ENCODE measurements at regions not wholly inside any gene's neighbourhood (a gene's known extent, or its start where the extent isn't known, plus 50 kb on each side); places are given as distances from the start of the nearest gene placed in this dataset.

DNA sequence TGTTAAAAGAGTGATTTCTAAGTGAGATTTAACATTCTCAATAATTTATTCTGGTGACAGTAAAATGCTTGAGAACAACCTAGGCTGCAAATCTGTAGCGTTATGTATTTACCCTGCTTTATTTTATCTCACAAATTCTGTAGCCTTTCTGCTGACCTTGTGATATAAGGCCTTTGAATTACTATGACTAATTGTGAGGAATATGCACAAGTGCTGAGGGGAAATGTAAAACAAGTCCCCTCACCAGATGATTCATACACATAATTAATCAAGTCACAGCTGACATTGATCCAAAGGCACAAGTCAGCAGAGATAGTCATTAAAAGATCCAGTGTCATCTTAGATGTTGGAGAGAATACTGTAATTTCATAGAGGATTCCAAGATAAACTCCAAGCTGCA is 992.7 kb upstream of the USP15 start:
- Histone ChIP-seq H2AFZ (ENCODE audit: low read depth, low read length) (no peak overlapping the region), H2BK120ac (ENCODE audit: low read depth, low read length) (no peak overlapping the region), H3K4me1 (ENCODE audit: control insufficient read depth, insufficient read depth, low read depth, low read length) (no peaks in the 10 kb centered on the region), H3K23ac (ENCODE audit: low read length in 2 of 2) (no peak overlapping the region), H3K27me3 (ENCODE audit: control insufficient read depth in 1 of 2, insufficient read depth in 1 of 2, low read length in 2 of 2) (no peaks in the 10 kb centered on the region), H2BK15ac (ENCODE audit: low read depth, poor library complexity, severe bottlenecking) (no peak overlapping the region), H3K14ac (ENCODE audit: low read length in 2 of 2) (no peak overlapping the region), H2BK5ac (ENCODE audit: low read depth, low read length, poor library complexity, severe bottlenecking) (no peak overlapping the region), H3K9me3 (ENCODE audit: control insufficient read depth, low read length) (peaks cover 49% of the 10 kb centered on the region), H4K91ac (ENCODE audit: low read length) (no peak overlapping the region), H3K4me2 (ENCODE audit: low read length, poor library complexity, severe bottlenecking) (no peak overlapping the region), H3K9ac (ENCODE audit: low read length) (no peak overlapping the region), H3K4ac (ENCODE audit: low read depth in 1 of 2, low read length in 2 of 2) (no peak overlapping the region), H4K8ac (ENCODE audit: low read length) (no peak overlapping the region), H3K4me3 (ENCODE audit: insufficient read depth in 1 of 2, low read depth in 1 of 2, low read length in 2 of 2) (no peak overlapping the region), H3K27ac (ENCODE audit: low read length, poor library complexity, severe bottlenecking) (no peak overlapping the region), H3K79me1 (replicated peaks; ENCODE audit: low read length, poor library complexity, severe bottlenecking) (no peaks in the 10 kb centered on the region), H3K36me3 (ENCODE audit: control insufficient read depth in 1 of 2, insufficient read depth in 2 of 2, low read depth in 1 of 2, low read length in 2 of 2) (no peaks in the 10 kb centered on the region), H2BK12ac (ENCODE audit: low read length in 2 of 2) (no peak overlapping the region), H3K18ac (ENCODE audit: low read depth in 1 of 2, low read length in 2 of 2) (no peak overlapping the region), H2AK5ac (ENCODE audit: low read length, severe bottlenecking) (no peak overlapping the region)
- no peak for DNase-seq
- no CpG with 5 or more reads among the region's 1 CpG for WGBS

DNA sequence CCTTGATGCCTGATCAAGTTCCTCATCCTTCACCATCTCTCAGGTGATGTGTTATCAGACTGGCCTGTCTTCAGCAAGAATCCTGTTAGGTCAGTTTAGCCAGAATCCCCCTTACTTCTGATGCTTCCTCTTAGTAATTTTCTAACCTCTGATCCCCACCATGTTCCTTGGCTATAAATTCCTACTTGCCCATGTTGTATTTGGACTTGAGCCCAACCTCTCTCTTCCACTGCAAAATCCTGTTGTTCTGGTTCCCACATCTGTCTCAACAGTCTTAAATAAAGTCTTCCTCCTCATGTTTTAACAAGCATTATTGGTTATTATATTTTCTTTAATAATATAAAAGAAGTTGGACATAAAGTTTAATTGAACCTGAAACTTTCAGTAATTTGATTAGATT is 987.8 kb upstream of the USP15 start:
- no peak overlapping the region for H2BK12ac ChIP-seq (ENCODE audit: low read length in 2 of 2)
- no peaks in the 10 kb centered on the region for H3K36me3 ChIP-seq (ENCODE audit: control insufficient read depth in 1 of 2, insufficient read depth in 2 of 2, low read depth in 1 of 2, low read length in 2 of 2)
- H3K9ac ChIP-seq (ENCODE audit: low read length) = no peak overlapping the region
- no peak overlapping the region for H4K91ac ChIP-seq (ENCODE audit: low read length)
- no peak overlapping the region for H3K4me3 ChIP-seq (ENCODE audit: insufficient read depth in 1 of 2, low read depth in 1 of 2, low read length in 2 of 2)
- H3K9me3 ChIP-seq (ENCODE audit: control insufficient read depth, low read length) = peaks cover 18% of the 10 kb centered on the region
- no peak overlapping the region for H2BK120ac ChIP-seq (ENCODE audit: low read depth, low read length)
- no peaks in the 10 kb centered on the region for H3K4me1 ChIP-seq (ENCODE audit: control insufficient read depth, insufficient read depth, low read depth, low read length)
- no peaks in the 10 kb centered on the region for H3K27me3 ChIP-seq (ENCODE audit: control insufficient read depth in 1 of 2, insufficient read depth in 1 of 2, low read length in 2 of 2)
- no peak overlapping the region for H3K23ac ChIP-seq (ENCODE audit: low read length in 2 of 2)
- H2BK15ac ChIP-seq (ENCODE audit: low read depth, poor library complexity, severe bottlenecking) = no peak overlapping the region
- no peak overlapping the region for H3K18ac ChIP-seq (ENCODE audit: low read depth in 1 of 2, low read length in 2 of 2)
- no peak overlapping the region for H2AFZ ChIP-seq (ENCODE audit: low read depth, low read length)
- H3K79me1 ChIP-seq (replicated peaks; ENCODE audit: low read length, poor library complexity, severe bottlenecking) = no peaks in the 10 kb centered on the region
- no peak overlapping the region for H4K8ac ChIP-seq (ENCODE audit: low read length)
- no peak overlapping the region for H3K27ac ChIP-seq (ENCODE audit: low read length, poor library complexity, severe bottlenecking)
- no peak overlapping the region for H3K14ac ChIP-seq (ENCODE audit: low read length in 2 of 2)
- no peak overlapping the region for H2AK5ac ChIP-seq (ENCODE audit: low read length, severe bottlenecking)
- no peak overlapping the region for H3K4me2 ChIP-seq (ENCODE audit: low read length, poor library complexity, severe bottlenecking)
- no peak for DNase-seq
- no peak overlapping the region for H2BK5ac ChIP-seq (ENCODE audit: low read depth, low read length, poor library complexity, severe bottlenecking)
- no peak overlapping the region for H3K4ac ChIP-seq (ENCODE audit: low read depth in 1 of 2, low read length in 2 of 2)

DNA sequence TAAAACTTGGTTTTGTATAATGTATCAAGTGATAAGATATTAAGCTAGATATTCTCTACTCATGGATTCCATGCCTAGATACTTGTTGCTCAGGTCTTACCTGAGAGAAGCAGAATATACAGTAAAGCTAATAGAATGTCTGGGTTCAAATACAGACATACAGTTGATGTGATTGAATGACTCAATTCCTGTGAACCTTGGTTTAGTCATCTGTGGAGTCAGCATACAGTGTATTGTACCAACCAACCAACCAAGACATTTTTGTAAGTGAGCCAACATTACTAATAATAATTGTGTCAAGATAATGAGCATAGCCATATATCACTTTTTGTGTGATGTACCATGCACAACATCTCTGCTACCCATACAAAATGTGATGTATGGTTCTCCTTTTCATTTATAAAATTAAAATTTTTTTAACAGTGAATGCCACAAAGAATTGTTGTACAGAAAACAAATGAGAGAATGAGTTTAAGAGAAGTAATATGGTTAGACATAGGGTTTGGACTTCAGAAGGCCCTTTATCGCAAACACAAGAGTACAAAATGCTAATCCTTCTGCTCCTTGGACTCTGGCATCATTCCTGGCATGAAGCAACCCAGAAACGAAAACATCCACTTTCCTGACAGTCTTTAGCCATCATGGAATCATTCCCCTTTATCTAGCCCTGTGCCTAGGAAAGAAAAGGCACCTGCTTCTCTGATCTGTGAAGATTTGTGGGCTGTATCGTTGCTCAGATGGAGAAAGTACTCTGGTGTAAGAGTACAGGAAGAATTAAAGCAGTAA is 977.2 kb upstream of the USP15 start:
- H2BK15ac ChIP-seq (ENCODE audit: low read depth, poor library complexity, severe bottlenecking) = no peak overlapping the region
- WGBS = 48% methylated on average over 3 of the region's 3 CpGs
- H2AFZ ChIP-seq (ENCODE audit: low read depth, low read length) = no peak overlapping the region

DNA sequence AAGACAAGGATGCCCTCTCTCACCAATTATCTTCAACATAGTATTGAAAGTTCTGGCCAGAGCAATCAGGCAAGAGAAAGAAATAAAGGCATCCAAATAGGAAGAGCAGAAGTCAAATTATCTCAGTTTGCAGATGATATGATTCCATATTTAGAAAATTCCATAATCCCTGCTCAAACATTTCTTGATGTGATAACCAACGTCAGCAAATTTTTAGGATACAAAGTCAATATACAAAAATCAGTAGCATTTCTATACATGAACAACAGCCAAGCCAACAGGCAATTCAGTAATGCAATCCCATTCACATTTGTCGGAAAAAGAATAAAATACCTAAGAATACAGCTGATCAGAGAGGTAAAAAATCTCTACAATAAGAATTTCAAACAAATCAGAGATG is 969.7 kb upstream of the USP15 start:
- Histone ChIP-seq H3K9ac (ENCODE audit: low read length) (no peak overlapping the region), H3K4me1 (ENCODE audit: control insufficient read depth, insufficient read depth, low read depth, low read length) (no peaks in the 10 kb centered on the region), H3K4me2 (ENCODE audit: low read length, poor library complexity, severe bottlenecking) (no peak overlapping the region), H2AFZ (ENCODE audit: low read depth, low read length) (no peak overlapping the region), H3K23ac (ENCODE audit: low read length in 2 of 2) (no peak overlapping the region), H3K9me3 (ENCODE audit: control insufficient read depth, low read length) (peaks cover 52% of the 10 kb centered on the region), H3K79me1 (replicated peaks; ENCODE audit: low read length, poor library complexity, severe bottlenecking) (no peaks in the 10 kb centered on the region), H2BK15ac (ENCODE audit: low read depth, poor library complexity, severe bottlenecking) (no peak overlapping the region), H3K4me3 (ENCODE audit: insufficient read depth in 1 of 2, low read depth in 1 of 2, low read length in 2 of 2) (no peak overlapping the region), H3K27ac (ENCODE audit: low read length, poor library complexity, severe bottlenecking) (no peak overlapping the region), H2BK5ac (ENCODE audit: low read depth, low read length, poor library complexity, severe bottlenecking) (no peak overlapping the region), H4K8ac (ENCODE audit: low read length) (no peak overlapping the region), H3K4ac (ENCODE audit: low read depth in 1 of 2, low read length in 2 of 2) (no peak overlapping the region), H3K18ac (ENCODE audit: low read depth in 1 of 2, low read length in 2 of 2) (no peak overlapping the region), H2AK5ac (ENCODE audit: low read length, severe bottlenecking) (no peak overlapping the region), H3K27me3 (ENCODE audit: control insufficient read depth in 1 of 2, insufficient read depth in 1 of 2, low read length in 2 of 2) (no peaks in the 10 kb centered on the region), H2BK12ac (ENCODE audit: low read length in 2 of 2) (no peak overlapping the region), H3K14ac (ENCODE audit: low read length in 2 of 2) (no peak overlapping the region), H2BK120ac (ENCODE audit: low read depth, low read length) (no peak overlapping the region), H4K91ac (ENCODE audit: low read length) (no peak overlapping the region), H3K36me3 (ENCODE audit: control insufficient read depth in 1 of 2, insufficient read depth in 2 of 2, low read depth in 1 of 2, low read length in 2 of 2) (no peaks in the 10 kb centered on the region)
- no peak for DNase-seq
- 96% methylated on average over 1 of the region's 2 CpGs for WGBS

More for the DNA sequence above, 977.2 kb upstream of the USP15 start:
- Histone ChIP-seq H3K4me3 (ENCODE audit: insufficient read depth in 1 of 2, low read depth in 1 of 2, low read length in 2 of 2) (no peak overlapping the region), H3K4ac (ENCODE audit: low read depth in 1 of 2, low read length in 2 of 2) (no peak overlapping the region), H4K8ac (ENCODE audit: low read length) (no peak overlapping the region), H2AK5ac (ENCODE audit: low read length, severe bottlenecking) (no peak overlapping the region), H4K91ac (ENCODE audit: low read length) (no peak overlapping the region), H2BK120ac (ENCODE audit: low read depth, low read length) (no peak overlapping the region), H3K4me1 (ENCODE audit: control insufficient read depth, insufficient read depth, low read depth, low read length) (no peaks in the 10 kb centered on the region), H3K23ac (ENCODE audit: low read length in 2 of 2) (no peak overlapping the region), H3K14ac (ENCODE audit: low read length in 2 of 2) (no peak overlapping the region), H3K36me3 (ENCODE audit: control insufficient read depth in 1 of 2, insufficient read depth in 2 of 2, low read depth in 1 of 2, low read length in 2 of 2) (no peaks in the 10 kb centered on the region), H3K27ac (ENCODE audit: low read length, poor library complexity, severe bottlenecking) (no peak overlapping the region), H3K9ac (ENCODE audit: low read length) (no peak overlapping the region), H3K18ac (ENCODE audit: low read depth in 1 of 2, low read length in 2 of 2) (no peak overlapping the region), H3K9me3 (ENCODE audit: control insufficient read depth, low read length) (peaks cover 51% of the 10 kb centered on the region), H2BK5ac (ENCODE audit: low read depth, low read length, poor library complexity, severe bottlenecking) (no peak overlapping the region), H2BK12ac (ENCODE audit: low read length in 2 of 2) (no peak overlapping the region), H3K27me3 (ENCODE audit: control insufficient read depth in 1 of 2, insufficient read depth in 1 of 2, low read length in 2 of 2) (no peaks in the 10 kb centered on the region), H3K79me1 (replicated peaks; ENCODE audit: low read length, poor library complexity, severe bottlenecking) (no peaks in the 10 kb centered on the region), H3K4me2 (ENCODE audit: low read length, poor library complexity, severe bottlenecking) (no peak overlapping the region)
- no peak for DNase-seq

Measured in mesenchymal stem cell (in vitro differentiated cells and primary cell).